GM06990 (cell line): ENCODE measurements at regions not wholly inside any gene's neighbourhood (a gene's known extent, or its start where the extent isn't known, plus 50 kb on each side); places are given as distances from the start of the nearest gene placed in this dataset.
A peak's percentile ranks its signal among the peaks of the same experiment; 100 is the strongest.

Experiments
- DNase-seq: peaks from one replicate; pipeline ENCODE4 v3.0.0-alpha.2; 2011; ENCODE audit not compliant: insufficient read length; ENCODE audit errors: extremely low read depth
- H3K27me3 ChIP-seq: replicated peaks from 2 replicates; pipeline ENCODE4 v1.6.0; 2011; ENCODE audit warnings: low read length; ENCODE audit not compliant: control insufficient read depth, insufficient read depth
- H3K36me3 ChIP-seq: 2 replicates; pipeline ENCODE4 v1.5.1; 2011; ENCODE audit warnings: low read length; ENCODE audit not compliant: control insufficient read depth, insufficient read depth
- H3K4me3 ChIP-seq: replicated peaks from 2 replicates; pipeline ENCODE4 v1.5.1; 2011; ENCODE audit warnings: low read depth, mild to moderate bottlenecking, control low read depth, low read length
- TF ChIP-seq, protein P1 (sequence below): IDR thresholded peaks from 2 replicates; pipeline ENCODE4 v1.5.1; 2011; ENCODE audit warnings: low read length, control low read depth, mild to moderate bottlenecking, inconsistent platforms; ENCODE audit not compliant: insufficient read depth, poor library complexity, severe bottlenecking

DNA sequence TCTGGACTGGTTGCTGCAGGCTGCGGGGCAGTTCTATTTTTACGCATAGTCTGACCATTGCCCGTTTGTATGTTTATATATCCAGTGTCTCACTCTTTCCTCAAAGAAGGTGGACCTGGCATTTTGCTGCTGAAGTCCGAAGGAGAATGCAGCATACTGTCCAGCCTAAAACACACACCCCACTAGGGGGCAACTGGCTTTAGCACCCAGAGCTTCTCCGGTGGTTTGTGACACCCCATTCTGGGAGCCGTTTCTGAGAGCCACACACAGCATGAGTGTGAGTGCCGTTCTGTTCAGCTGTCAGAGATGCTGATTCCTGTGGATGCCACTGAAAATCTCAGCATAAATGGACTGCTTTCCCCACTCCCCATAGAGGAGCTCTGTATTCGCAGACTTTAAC is 290.5 kb upstream of the TAS2R1 start:
- TF ChIP-seq, protein P1, sequence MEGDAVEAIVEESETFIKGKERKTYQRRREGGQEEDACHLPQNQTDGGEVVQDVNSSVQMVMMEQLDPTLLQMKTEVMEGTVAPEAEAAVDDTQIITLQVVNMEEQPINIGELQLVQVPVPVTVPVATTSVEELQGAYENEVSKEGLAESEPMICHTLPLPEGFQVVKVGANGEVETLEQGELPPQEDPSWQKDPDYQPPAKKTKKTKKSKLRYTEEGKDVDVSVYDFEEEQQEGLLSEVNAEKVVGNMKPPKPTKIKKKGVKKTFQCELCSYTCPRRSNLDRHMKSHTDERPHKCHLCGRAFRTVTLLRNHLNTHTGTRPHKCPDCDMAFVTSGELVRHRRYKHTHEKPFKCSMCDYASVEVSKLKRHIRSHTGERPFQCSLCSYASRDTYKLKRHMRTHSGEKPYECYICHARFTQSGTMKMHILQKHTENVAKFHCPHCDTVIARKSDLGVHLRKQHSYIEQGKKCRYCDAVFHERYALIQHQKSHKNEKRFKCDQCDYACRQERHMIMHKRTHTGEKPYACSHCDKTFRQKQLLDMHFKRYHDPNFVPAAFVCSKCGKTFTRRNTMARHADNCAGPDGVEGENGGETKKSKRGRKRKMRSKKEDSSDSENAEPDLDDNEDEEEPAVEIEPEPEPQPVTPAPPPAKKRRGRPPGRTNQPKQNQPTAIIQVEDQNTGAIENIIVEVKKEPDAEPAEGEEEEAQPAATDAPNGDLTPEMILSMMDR, result peak; percentile 35
- Histone ChIP-seq H3K4me3 (no peak overlapping the region), H3K27me3 (no peaks in the 10 kb centered on the region), H3K36me3 (no peaks in the 10 kb centered on the region)
- DNase-seq, result no peak

DNA sequence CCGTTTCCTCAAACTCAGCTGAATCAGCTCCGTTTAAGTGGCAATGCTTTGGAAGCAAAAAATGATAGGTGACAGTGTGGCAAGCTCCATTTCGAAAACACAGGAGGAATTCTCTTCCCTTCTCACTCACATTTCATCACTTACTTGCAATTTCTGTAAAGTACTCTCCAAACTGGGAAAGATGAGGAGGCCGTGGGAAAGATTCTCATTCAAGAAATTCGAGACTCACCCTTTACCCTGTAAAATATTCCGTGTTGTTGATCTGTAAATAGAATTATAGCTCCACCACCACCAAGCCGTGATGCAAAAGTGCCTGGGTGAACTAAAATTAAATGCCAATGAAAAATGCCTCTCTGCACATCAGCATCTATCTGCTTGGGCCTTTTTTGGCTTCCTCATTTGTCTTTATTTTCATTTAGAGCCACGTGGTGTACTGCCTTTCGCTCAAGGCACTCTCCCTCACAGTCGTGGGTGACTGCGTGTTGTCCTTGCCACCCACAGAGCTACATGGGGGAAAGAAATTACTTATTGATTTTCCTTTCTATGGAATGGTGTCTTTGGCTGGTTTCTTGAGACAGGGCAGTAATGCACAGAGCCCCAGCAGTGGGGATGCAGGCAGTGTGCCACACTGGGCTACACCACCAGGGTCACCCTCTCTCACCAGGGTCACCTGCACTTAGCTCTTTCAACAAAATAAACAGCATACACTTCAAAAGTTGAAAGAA is 289.3 kb upstream of the TAS2R1 start:
- TF ChIP-seq, protein P1, result no peak
- Histone ChIP-seq H3K27me3 (no peaks in the 10 kb centered on the region), H3K4me3 (no peak overlapping the region), H3K36me3 (no peaks in the 10 kb centered on the region)
- no peak for DNase-seq

DNA sequence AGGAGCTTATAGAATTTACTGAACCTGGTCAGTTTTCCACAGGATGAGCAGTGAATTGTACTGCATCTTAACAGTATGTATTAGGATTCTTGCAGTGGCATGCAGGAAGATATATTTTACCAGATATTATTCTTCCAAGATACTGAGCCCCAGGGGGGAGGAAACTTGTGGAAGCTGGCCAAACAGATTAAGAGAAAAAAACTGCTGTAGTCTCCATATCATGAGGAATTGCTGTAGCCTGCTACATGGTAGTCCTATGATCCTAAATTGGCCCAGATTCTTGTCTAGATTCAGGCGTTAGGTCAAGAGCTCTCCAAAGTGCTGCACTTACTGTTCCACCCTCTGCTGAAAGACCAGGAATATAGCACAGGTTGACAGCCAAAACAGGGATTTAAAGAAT is 275.5 kb upstream of the TAS2R1 start:
- no peak overlapping the region for H3K4me3 ChIP-seq
- no peaks in the 10 kb centered on the region for H3K36me3 ChIP-seq
- TF ChIP-seq, protein P1, result no peak

DNA sequence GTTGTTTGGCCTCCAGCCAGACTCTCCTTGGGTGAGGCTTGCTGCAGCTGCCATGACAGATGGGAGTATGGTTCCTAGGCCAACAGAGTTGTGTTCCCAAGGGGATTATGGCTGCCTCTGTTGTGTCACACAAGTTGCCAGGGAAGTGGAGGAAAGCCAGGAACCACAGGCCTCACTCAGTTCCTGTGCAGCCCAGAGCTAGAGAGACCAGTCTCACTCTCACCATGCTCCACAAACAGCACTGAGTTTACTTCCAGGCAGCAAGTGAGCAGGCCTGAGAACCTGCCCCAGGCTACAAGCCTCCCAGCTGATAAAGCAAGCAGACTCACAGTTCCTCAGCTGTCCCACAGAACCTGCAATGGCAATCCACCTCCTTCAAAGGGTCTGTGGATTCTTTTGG is 273.6 kb upstream of the TAS2R1 start:
- Histone ChIP-seq H3K27me3 (no peaks in the 10 kb centered on the region), H3K4me3 (no peak overlapping the region), H3K36me3 (no peaks in the 10 kb centered on the region)
- TF ChIP-seq, protein P1, result no peak
- no peak for DNase-seq

More for the DNA sequence above, 275.5 kb upstream of the TAS2R1 start:
- no peaks in the 10 kb centered on the region for H3K27me3 ChIP-seq
- DNase-seq, result no peak

DNA sequence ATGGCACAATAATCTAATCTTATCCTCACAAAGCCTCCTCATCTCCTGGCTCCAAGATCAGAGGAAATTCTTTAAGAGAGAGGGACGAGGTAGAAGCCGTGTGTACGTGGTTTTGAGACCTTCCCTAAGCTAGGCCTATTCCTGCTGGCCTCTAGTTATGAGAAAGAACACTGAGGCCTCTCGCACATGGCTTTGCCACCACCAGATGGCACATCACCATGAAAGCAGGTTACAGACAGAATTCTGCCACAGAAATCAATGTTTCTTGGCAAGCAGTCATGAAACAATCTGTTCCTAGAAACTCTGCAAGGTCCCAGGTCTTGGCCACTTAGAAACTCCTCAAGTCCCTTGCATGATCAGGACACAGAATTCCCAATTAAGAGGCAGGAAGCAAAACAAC is 268.2 kb upstream of the TAS2R1 start:
- Histone ChIP-seq H3K4me3 (no peak overlapping the region), H3K36me3 (no peaks in the 10 kb centered on the region), H3K27me3 (no peaks in the 10 kb centered on the region)
- TF ChIP-seq, protein P1, result peak; percentile 59
- DNase-seq, result no peak

DNA sequence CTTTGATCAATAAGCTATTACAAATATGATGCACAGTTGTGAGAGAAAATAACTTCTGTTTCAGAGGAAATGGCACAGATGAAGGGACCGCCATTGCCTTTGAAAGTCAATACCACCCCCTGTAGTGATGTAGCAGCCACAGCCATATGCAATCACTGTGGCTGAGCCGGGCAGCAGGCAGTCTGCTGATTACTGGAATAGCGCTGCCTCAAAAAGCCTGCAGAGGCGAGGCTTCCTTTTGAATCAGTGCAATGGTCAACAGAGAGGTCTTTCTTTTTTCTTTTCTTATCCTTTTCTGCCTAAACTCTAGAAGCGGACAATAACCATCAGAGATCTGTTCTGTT is 265.1 kb upstream of the TAS2R1 start:
- TF ChIP-seq, protein P1, result no peak
- no peaks in the 10 kb centered on the region for H3K27me3 ChIP-seq
- DNase-seq, result no peak

More for the DNA sequence above, 265.1 kb upstream of the TAS2R1 start:
- Histone ChIP-seq H3K4me3 (no peak overlapping the region), H3K36me3 (no peaks in the 10 kb centered on the region)
